ENCODE measurements at regions not wholly inside any gene's neighbourhood (a gene's known extent, or its start where the extent isn't known, plus 50 kb on each side); places are given as distances from the start of the nearest gene placed in this dataset.

DNA sequence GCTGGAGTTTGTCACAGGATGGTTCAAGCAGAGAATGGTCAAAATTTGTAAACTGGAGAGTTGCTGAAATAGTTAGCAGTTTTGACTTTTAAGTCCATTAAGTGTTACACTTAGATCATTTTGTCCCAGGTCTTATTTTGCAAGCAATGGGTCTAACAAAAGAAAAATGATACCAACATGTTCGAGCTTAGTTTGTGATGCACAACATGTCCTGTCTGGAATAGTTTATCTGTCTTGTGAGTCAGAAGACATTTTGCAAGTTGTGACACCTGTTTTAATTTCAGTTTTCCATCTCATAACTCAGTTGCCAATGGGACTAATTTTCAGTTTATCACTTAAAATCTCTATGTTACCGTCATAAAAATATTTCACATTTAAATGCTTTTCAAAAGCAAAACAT is 929.8 kb downstream of the CDH18 start:
- no peaks in the 10 kb centered on the region for H3K27me3 ChIP-seq (ENCODE audit: control insufficient read depth in 2 of 2, insufficient read depth in 2 of 2, low read length in 2 of 2)
- FAIRE-seq (peak; percentile 46), ATAC-seq (no peak), DNase-seq (ENCODE audit: extremely low read depth in 1 of 4, low spot score in 3 of 4) (no peak)
- no peaks in the 10 kb centered on the region for H4K20me1 ChIP-seq (replicated peaks; ENCODE audit: control insufficient read depth, insufficient read depth, low read length)
- no TSS peak for BruUV-seq (replicated peaks)
- no peak overlapping the region for H3K9ac ChIP-seq (ENCODE audit: insufficient read depth in 1 of 2, low read depth in 2 of 2, low read length in 2 of 2)
- H3K9me3 ChIP-seq (replicated peaks; ENCODE audit: control insufficient read depth, insufficient read depth, low read depth, low read length) = no peaks in the 10 kb centered on the region; the same call in 1 of the 2 replicates
- no peak overlapping the region for H3K4me2 ChIP-seq (ENCODE audit: insufficient read depth, low read length)
- ChIA-PET CTCF (ENCODE audit: low intra/inter-chr PET ratio) (no interaction called here), POLR2A (no interaction called here)
- no peaks in the 10 kb centered on the region; a peak in 1 of 5 replicates for H3K4me1 ChIP-seq (replicated peaks in 1 of 2; ENCODE audit: control insufficient read depth in 2 of 2, insufficient read depth in 2 of 2, low read length in 2 of 2)
- H3K79me2 ChIP-seq (ENCODE audit: control insufficient read depth, insufficient read depth, low read length) = no peaks in the 10 kb centered on the region; the same call in 2 of the 3 replicates
- no peak overlapping the region for H3K27ac ChIP-seq (ENCODE audit: extremely low read depth, low read depth, low read length)
- no peaks in the 10 kb centered on the region for H3K9me1 ChIP-seq (ENCODE audit: control insufficient read depth, insufficient read depth, low read length)
- TF ChIP-seq NFIC (IDR thresholded peaks at IDR 0.05) (no peak), YBX1 (IDR thresholded peaks at IDR 0.05) (no peak), ZC3H4 (CRISPR knock-in tag; IDR thresholded peaks at IDR 0.05; ENCODE audit: borderline replicate concordance) (no peak), RBM34 (IDR thresholded peaks at IDR 0.05; ENCODE audit: borderline replicate concordance, insufficient read depth, low read length) (no peak), YY1 (IDR thresholded peaks at IDR 0.05; ENCODE audit: borderline replicate concordance in 1 of 3, control insufficient read depth in 1 of 3, extremely low read depth in 1 of 3, insufficient read depth in 3 of 3, insufficient read length in 1 of 3, insufficient replicate concordance in 2 of 3, low read depth in 1 of 3, low read length in 2 of 3) (no peak), ESRRA (IDR thresholded peaks at IDR 0.05; ENCODE audit: borderline replicate concordance, low read depth) (no peak), ZNF561 (CRISPR knock-in tag; conservative IDR thresholded peaks at IDR 0.05) (no peak), ZNF445 (CRISPR knock-in tag; IDR thresholded peaks at IDR 0.05; ENCODE audit: low read depth) (no peak), ZNF121 (CRISPR knock-in tag; conservative IDR thresholded peaks at IDR 0.05) (no peak)
- TF ChIP-seq, protein P1, sequence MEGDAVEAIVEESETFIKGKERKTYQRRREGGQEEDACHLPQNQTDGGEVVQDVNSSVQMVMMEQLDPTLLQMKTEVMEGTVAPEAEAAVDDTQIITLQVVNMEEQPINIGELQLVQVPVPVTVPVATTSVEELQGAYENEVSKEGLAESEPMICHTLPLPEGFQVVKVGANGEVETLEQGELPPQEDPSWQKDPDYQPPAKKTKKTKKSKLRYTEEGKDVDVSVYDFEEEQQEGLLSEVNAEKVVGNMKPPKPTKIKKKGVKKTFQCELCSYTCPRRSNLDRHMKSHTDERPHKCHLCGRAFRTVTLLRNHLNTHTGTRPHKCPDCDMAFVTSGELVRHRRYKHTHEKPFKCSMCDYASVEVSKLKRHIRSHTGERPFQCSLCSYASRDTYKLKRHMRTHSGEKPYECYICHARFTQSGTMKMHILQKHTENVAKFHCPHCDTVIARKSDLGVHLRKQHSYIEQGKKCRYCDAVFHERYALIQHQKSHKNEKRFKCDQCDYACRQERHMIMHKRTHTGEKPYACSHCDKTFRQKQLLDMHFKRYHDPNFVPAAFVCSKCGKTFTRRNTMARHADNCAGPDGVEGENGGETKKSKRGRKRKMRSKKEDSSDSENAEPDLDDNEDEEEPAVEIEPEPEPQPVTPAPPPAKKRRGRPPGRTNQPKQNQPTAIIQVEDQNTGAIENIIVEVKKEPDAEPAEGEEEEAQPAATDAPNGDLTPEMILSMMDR (IDR thresholded peaks at IDR 0.05 in 2 of 3, conservative IDR thresholded peaks at IDR 0.05 in 1 of 3; ENCODE audit: insufficient read depth in 2 of 3, low read depth in 1 of 3, low read length in 3 of 3) = no peak
- TF ChIP-seq, protein P2, sequence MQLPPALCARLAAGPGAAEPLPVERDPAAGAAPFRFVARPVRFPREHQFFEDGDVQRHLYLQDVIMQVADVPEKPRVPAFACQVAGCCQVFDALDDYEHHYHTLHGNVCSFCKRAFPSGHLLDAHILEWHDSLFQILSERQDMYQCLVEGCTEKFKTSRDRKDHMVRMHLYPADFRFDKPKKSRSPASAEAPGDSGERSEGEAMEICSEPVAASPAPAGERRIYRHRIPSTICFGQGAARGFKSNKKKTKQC (CRISPR knock-in tag; IDR thresholded peaks at IDR 0.05) = no peak
- in situ Hi-C loops (cut with MboI) = no loop called here
- no peak overlapping the region for H3K4me3 ChIP-seq
- no peaks in the 10 kb centered on the region for H3K36me3 ChIP-seq (ENCODE audit: control insufficient read depth, insufficient read depth, low read length)
- WGBS (ENCODE audit: insufficient coverage, low coverage, missing lambda C conversion rate) = 7% methylated on average over 2 of the region's 2 CpGs
- intact Hi-C loops (cut with micrococcal nuclease) = no loop called here
- H2AFZ ChIP-seq (ENCODE audit: low read depth, low read length) = no peak overlapping the region
